Right renal pelvis (tissue), 4 donors: ENCODE measurements at regions not wholly inside any gene's neighbourhood (a gene's known extent, or its start where the extent isn't known, plus 50 kb on each side); places are given as distances from the start of the nearest gene placed in this dataset.

Experiments
- DNase-seq, 4 donors: peaks; one replicate each; pipeline ENCODE4 v3.0.0-alpha.2; 2013; ENCODE audit warnings: low read depth in 4 of 4, low spot score in 3 of 4, missing footprints in 1 of 4

DNA sequence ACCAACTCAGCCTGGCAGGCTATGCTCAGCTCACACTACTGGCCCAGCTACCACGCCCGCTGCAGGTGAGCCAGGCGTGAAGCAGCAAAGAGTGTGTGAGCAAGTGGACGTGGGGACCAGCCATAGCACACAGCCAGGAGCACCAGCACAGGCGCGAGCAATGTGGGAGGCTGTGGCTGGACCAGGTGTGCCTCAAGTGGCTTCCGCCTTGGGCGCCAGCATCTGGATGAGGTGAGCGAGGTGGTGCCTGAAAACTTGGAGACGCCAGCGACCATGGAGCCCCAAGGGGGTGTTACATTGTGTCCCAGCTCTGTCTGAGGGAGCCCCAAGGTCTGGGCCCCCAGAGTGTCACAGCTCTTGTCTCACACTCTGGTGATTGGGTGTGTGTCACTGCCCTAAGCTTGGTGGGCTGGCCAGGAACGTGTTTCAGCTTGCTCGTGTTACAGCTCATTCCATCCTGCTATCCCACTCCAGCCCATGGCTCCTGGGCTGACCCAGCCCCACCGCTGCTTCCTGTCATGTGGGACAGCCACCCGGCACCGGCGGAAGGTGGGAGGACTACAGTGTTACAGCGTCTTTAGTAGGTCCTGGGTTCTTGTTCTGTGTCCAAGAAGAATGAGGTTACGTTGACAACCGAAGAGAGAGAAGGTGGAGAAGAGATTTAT is 508.0 kb upstream of the MMS22L start:
- no peak for DNase-seq

DNA sequence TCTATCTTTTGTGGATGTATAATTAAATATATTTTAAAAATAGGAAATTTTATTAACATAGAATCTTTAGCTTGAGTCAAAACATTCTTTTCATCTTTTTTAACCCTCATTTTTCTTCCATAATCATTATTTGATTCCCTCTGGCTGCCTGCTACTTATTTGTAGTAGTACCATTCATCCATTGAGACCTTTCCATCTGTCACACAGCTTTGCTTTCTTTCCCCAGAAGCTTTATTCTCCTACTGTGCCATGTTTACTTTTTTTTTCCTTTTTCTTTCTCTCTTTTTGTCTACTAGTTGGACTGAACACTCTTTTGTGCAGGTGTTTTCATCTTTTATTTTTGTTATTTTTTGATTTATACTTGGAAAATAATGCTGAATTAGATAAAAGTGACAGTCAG is 522.6 kb upstream of the MMS22L start:
- no peak for DNase-seq

- DNase-seq = no peak
Measured at GRCh38 chr6:97812940-97813339, 529.9 kb upstream of the MMS22L start.

GRCh38 chr6:97813889-97814567 is 531.0 kb upstream of the MMS22L start:
- DNase-seq = no peak

DNA sequence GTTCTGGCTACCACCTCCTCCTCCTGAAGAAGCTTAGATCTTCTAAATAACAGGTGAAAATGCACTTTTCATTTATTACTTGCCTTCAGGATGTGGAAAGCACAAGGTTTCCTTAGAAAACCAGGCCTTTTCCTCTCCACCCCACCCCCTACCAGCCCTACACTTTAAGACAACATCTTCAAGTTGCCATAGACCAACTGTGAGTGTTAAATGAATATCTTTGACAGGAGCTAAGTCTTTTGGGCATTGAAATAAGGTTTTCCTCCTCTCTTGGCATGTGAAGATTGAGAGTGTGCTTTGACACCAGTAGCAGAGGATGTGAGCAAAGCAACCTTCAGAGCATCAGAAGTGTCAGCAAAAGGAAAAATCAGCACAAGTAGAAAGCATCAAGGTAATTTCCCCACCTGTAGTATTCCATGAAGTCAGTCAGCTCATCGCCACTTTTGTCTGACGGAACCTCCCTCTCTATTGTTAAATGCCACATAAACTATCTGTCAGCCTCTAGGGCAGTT is 532.3 kb upstream of the MMS22L start:
- no peak for DNase-seq

- no peak for DNase-seq
Measured at GRCh38 chr6:97816526-97816925, 533.5 kb upstream of the MMS22L start.

DNA sequence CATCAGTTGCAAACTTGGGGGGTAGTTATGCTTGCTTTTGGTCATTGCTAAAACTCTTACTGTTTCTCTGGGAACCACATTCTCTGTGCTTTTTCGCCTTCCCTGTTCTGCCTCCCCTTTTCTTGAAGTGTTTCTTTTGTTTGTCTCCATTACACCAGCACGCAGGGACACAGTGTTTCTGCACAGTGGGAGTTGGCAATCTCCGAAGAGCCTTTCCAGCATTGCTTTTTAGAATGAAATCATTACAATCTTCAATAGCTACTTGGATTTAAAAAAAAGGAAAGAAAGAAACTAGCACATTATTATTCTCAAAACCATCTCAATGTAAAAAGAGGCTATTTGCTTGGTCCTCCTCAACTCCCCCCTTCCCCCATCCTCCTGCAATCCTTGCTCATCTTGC is 536.7 kb upstream of the MMS22L start:
- DNase-seq = no peak

- DNase-seq = no peak
Measured at GRCh38 chr6:97820400-97820799, 537.4 kb upstream of the MMS22L start.

- no peak for DNase-seq
Measured at GRCh38 chr6:97822632-97823031, 539.6 kb upstream of the MMS22L start.

- DNase-seq = no peak
Measured at GRCh38 chr6:97841763-97842162, 558.7 kb upstream of the MMS22L start.

DNA sequence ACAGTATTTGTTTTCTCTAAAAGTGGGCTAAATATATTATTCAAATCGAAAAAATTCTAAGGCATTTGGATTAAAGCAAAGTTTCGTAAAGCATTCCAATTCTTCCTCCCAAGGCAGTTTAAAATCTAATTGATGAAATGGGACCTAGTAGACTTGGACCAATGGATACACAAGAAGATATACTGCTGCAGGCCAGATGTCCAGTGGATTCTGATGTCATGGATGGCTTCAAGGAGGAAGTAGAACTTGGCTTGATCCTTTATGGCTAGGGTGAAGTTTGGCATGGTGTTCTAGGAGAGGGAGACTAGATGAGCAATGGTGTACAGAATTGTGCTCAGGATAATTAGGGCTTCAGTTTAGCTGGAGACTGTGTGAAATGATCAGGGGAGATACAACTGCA is 559.5 kb upstream of the MMS22L start:
- DNase-seq = no peak

- DNase-seq = no peak
Measured at GRCh38 chr6:97849390-97849789, 566.4 kb upstream of the MMS22L start.

GRCh38 chr6:97850458-97851212 is 567.6 kb upstream of the MMS22L start:
- DNase-seq = no peak

DNA sequence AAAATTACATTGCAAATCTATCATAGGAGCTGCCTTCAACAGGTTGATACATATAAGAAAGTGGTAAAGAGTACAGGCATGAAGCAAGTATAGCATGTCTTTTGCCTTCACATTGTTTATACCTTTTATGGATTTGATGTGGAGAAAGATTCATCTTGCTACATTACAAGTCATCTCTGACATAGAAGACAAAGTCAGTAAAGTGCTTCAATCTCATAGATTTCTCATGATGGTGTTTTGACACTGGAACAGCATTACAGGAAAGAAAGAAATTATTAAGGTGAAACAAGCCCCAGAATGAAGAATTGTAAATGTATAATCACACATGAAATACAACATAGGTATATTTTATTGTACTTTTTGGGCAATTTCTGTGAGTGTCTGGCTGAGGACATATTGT is 580.7 kb upstream of the MMS22L start:
- DNase-seq = no peak

DNA sequence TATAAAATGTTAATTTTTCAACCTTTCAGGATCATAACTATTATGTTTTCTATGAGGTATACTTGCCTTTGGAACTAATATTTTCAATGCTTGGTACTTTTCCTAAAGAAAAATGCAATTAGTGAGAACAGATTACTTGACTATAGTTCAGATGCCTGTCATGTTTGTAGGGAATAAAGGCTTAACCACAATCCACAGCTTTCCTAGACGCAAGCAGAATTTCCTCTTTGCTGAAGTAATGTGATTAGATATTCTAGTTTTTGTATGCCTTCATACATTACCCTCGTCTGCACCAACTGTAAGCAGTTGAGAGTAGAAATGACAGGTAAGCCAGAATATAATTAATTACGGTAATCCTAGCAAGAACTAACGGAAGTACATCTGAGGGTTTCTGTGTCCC is 581.4 kb upstream of the MMS22L start:
- DNase-seq = no peak

DNA sequence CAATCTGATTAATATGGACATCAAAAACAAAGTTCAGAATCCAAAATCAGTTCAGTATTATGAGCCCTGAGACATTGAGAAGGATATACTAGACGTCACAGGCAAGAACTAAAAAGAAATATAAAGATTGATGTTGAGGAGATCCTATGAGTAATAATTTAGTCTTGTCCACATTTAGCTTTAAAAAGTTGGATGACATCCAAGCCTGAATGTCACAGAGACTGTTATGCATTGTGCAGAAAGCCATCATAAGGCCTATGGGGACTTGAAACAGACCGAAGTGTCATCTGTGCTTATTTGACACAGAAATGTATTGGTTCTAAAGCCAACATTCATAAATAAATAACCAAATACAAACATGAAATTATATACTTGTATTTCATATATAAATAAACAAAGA is 581.8 kb upstream of the MMS22L start:
- no peak for DNase-seq

GRCh38 chr6:97865612-97866011 is 582.6 kb upstream of the MMS22L start:
- no peak for DNase-seq

- DNase-seq = no peak
Measured at GRCh38 chr6:97866616-97867015, 583.6 kb upstream of the MMS22L start.

GRCh38 chr6:97867177-97867576 is 584.2 kb upstream of the MMS22L start:
- no peak for DNase-seq

- DNase-seq = no peak
Measured at GRCh38 chr6:97870273-97870672, 587.3 kb upstream of the MMS22L start.

GRCh38 chr6:97876711-97877110 is 593.7 kb upstream of the MMS22L start:
- DNase-seq = no peak

GRCh38 chr6:97882755-97883154 is 599.7 kb upstream of the MMS22L start:
- DNase-seq = no peak
